HEK293 (cell line): ENCODE measurements at regions not wholly inside any gene's neighbourhood (a gene's known extent, or its start where the extent isn't known, plus 50 kb on each side); places are given as distances from the start of the nearest gene placed in this dataset.

Experiments used
- CTCF ChIA-PET: fragments of 350-600 bp; formaldehyde crosslinking; extraction: SDS; loops from one replicate; lab custom pipeline; 2021; ENCODE audit warnings: antibody characterized with exemption; lab: Yijun Ruan, JAX
- POLR2A ChIA-PET: fragments of 300-600 bp; formaldehyde crosslinking; extraction: SDS; loops from one replicate; lab custom pipeline; 2020; ENCODE audit warnings: antibody characterized with exemption, inconsistent platforms; lab: Yijun Ruan, JAX
- H3K27ac ChIP-seq: fragments of 200-500 bp; sonication (Bioruptor generic); 2 replicates; pipeline ENCODE4 v1.5.1; 2014; ENCODE audit warnings: low read depth, low read length, control low read depth, inconsistent platforms; ENCODE audit errors: extremely low read depth
- H3K36me3 ChIP-seq, 2 experiments: fragments of 200-500 bp in 1 of 2; sonication (Bioruptor generic) in 1 of 2; 1 replicate in 1 of 2; 2 replicates in 1 of 2; pipeline ENCODE4 v1.5.1; 2014 to 2017; ENCODE audit warnings: inconsistent platforms in 2 of 2, low read length in 2 of 2; ENCODE audit not compliant: control insufficient read depth in 2 of 2, insufficient read depth in 1 of 2
- H3K4me1 ChIP-seq: fragments of 200-500 bp; sonication (Bioruptor generic); 2 replicates; pipeline ENCODE4 v1.5.1; 2014; ENCODE audit warnings: mild to moderate bottlenecking, low read length, inconsistent platforms; ENCODE audit not compliant: control insufficient read depth, insufficient read depth
- H3K4me3 ChIP-seq: 2 replicates; pipeline ENCODE4 v1.5.1; 2011; ENCODE audit warnings: low read depth, mild to moderate bottlenecking, control low read depth, low read length, moderate library complexity
- H3K9me3 ChIP-seq: fragments of 200-500 bp; sonication (Bioruptor generic); 2 replicates; pipeline ENCODE4 v1.5.1; 2014; ENCODE audit warnings: low read depth, low read length, inconsistent platforms; ENCODE audit not compliant: control insufficient read depth, insufficient read depth
- BCL6B ChIP-seq: fragments of 450-650 bp; formaldehyde crosslinking; IDR thresholded peaks from 2 replicates; pipeline ENCODE4 v1.5.1; 2017; ENCODE audit warnings: missing biosample characterization, missing genetic modification characterization
- CTCF ChIP-seq: fragments of 450-650 bp; formaldehyde crosslinking; IDR thresholded peaks from 2 replicates; pipeline ENCODE4 v1.5.1; 2016; ENCODE audit warnings: missing biosample characterization, missing genetic modification characterization
- GLI2 ChIP-seq: fragments of 450-650 bp; formaldehyde crosslinking; IDR thresholded peaks from 2 replicates; pipeline ENCODE4; 2017; ENCODE audit warnings: missing biosample characterization, missing genetic modification characterization, low read depth, borderline replicate concordance
- PBX3 ChIP-seq: sonication (generic); formaldehyde crosslinking; IDR thresholded peaks from 2 replicates; pipeline ENCODE4 v1.8.1; 2022; ENCODE audit warnings: mild to moderate bottlenecking, moderate library complexity, missing genetic modification reagents
- YY1 ChIP-seq: fragments of 450-650 bp; formaldehyde crosslinking; IDR thresholded peaks from 2 replicates; pipeline ENCODE4 v1.5.1; 2018; ENCODE audit warnings: missing biosample characterization, missing genetic modification characterization
- ZBTB8A ChIP-seq: fragments of 450-650 bp; formaldehyde crosslinking; IDR thresholded peaks from 2 replicates; pipeline ENCODE4 v1.5.1; 2016; ENCODE audit warnings: missing biosample characterization, missing genetic modification characterization
- ZFHX2 ChIP-seq: fragments of 450-650 bp; formaldehyde crosslinking; conservative IDR thresholded peaks from 2 replicates; pipeline ENCODE4 v1.5.1; 2016; ENCODE audit warnings: missing biosample characterization, missing genetic modification characterization
- ZNF18 ChIP-seq: fragments of 450-650 bp; formaldehyde crosslinking; IDR thresholded peaks from 2 replicates; pipeline ENCODE4 v1.5.1; 2016; ENCODE audit warnings: missing biosample characterization, missing genetic modification characterization
- ZNF19 ChIP-seq: fragments of 450-650 bp; formaldehyde crosslinking; IDR thresholded peaks from 2 replicates; pipeline ENCODE4; 2016; ENCODE audit warnings: missing biosample characterization, missing genetic modification characterization, low read depth
- ZNF214 ChIP-seq: fragments of 450-650 bp; formaldehyde crosslinking; IDR thresholded peaks from 2 replicates; pipeline ENCODE4 v1.5.1; 2017; ENCODE audit warnings: missing biosample characterization, mild to moderate bottlenecking, missing genetic modification characterization, borderline replicate concordance
- ZNF248 ChIP-seq: fragments of 450-650 bp; formaldehyde crosslinking; IDR thresholded peaks from 2 replicates; pipeline ENCODE4 v1.5.1; 2017; ENCODE audit warnings: missing biosample characterization, missing genetic modification characterization
- ZNF274 ChIP-seq, 2 experiments: fragments of 200-500 bp in 1 of 2; fragments of 450-650 bp in 1 of 2; sonication (Bioruptor generic) in 1 of 2; formaldehyde crosslinking in 1 of 2; IDR thresholded peaks; 2 replicates each; pipeline versions ENCODE4 v1.5.1 to v1.6.1; 2014 to 2016; ENCODE audit warnings: borderline replicate concordance in 1 of 2, inconsistent platforms in 1 of 2, low read length in 1 of 2, missing biosample characterization in 1 of 2, missing genetic modification characterization in 1 of 2
- ZNF426 ChIP-seq: fragments of 450-650 bp; formaldehyde crosslinking; IDR thresholded peaks from 2 replicates; pipeline ENCODE4 v1.5.1; 2017; ENCODE audit warnings: missing biosample characterization, missing genetic modification characterization, mild to moderate bottlenecking, inconsistent platforms, moderate library complexity
- ZNF558 ChIP-seq: fragments of 450-650 bp; formaldehyde crosslinking; IDR thresholded peaks from 2 replicates; pipeline ENCODE4 v1.5.1; 2016; ENCODE audit warnings: missing biosample characterization, missing genetic modification characterization
- ZNF561 ChIP-seq: fragments of 450-650 bp; IDR thresholded peaks from 2 replicates; pipeline ENCODE4 v1.5.1; 2018; ENCODE audit warnings: missing biosample characterization, missing genetic modification characterization, borderline replicate concordance
- ZNF624 ChIP-seq: fragments of 450-650 bp; formaldehyde crosslinking; IDR thresholded peaks from 2 replicates; pipeline ENCODE4 v1.5.1; 2017; ENCODE audit warnings: missing biosample characterization, missing genetic modification characterization
- ZNF626 ChIP-seq: fragments of 450-650 bp; sonication (Bioruptor Pico); formaldehyde crosslinking; IDR thresholded peaks from 2 replicates; pipeline ENCODE4 v1.5.1; 2018; ENCODE audit warnings: missing biosample characterization, missing genetic modification characterization, inconsistent platforms
- ZNF701 ChIP-seq: fragments of 450-650 bp; formaldehyde crosslinking; IDR thresholded peaks from 2 replicates; pipeline ENCODE4 v1.5.1; 2016; ENCODE audit warnings: missing biosample characterization, missing genetic modification characterization
- ZNF707 ChIP-seq: fragments of 450-650 bp; formaldehyde crosslinking; IDR thresholded peaks from 2 replicates; pipeline ENCODE4 v1.5.1; 2016; ENCODE audit warnings: missing biosample characterization, missing genetic modification characterization
- ZNF776 ChIP-seq: fragments of 450-650 bp; formaldehyde crosslinking; IDR thresholded peaks from 2 replicates; pipeline ENCODE4 v1.5.0; 2017; ENCODE audit warnings: missing biosample characterization, missing genetic modification characterization, borderline replicate concordance
- ZNF777 ChIP-seq: fragments of 450-650 bp; formaldehyde crosslinking; IDR thresholded peaks from 2 replicates; pipeline ENCODE4 v1.5.1; 2017; ENCODE audit warnings: missing biosample characterization, missing genetic modification characterization, borderline replicate concordance
- ZNF843 ChIP-seq: fragments of 450-650 bp; formaldehyde crosslinking; IDR thresholded peaks from 2 replicates; pipeline ENCODE4 v1.5.1; 2016; ENCODE audit warnings: missing biosample characterization, missing genetic modification characterization
- ZSCAN4 ChIP-seq: fragments of 450-650 bp; formaldehyde crosslinking; IDR thresholded peaks from 2 replicates; pipeline ENCODE4 v1.5.1; 2017; ENCODE audit warnings: missing biosample characterization, missing genetic modification characterization
- ZXDB ChIP-seq: fragments of 450-650 bp; formaldehyde crosslinking; IDR thresholded peaks from 2 replicates; pipeline ENCODE4 v1.5.1; 2016; ENCODE audit warnings: missing biosample characterization, missing genetic modification characterization
- TF ChIP-seq, protein P1 (sequence below): fragments of 450-650 bp; formaldehyde crosslinking; IDR thresholded peaks from 2 replicates; pipeline ENCODE4 v1.5.1; 2016; ENCODE audit warnings: missing biosample characterization, missing genetic modification characterization

- TF ChIP-seq CTCF (tag by site-specific recombination) (no peak), ZNF214 (tag by site-specific recombination) (no peak), ZNF426 (no peak), ZNF777 (no peak), ZNF843 (no peak)
Measured at GRCh38 chr10:106401967-106402366, 762.5 kb downstream of the SORCS1 start (continued).

GRCh38 chr10:106401161-106401560, 763.3 kb downstream of the SORCS1 start:
- Histone ChIP-seq H3K9me3 (no peaks in the 10 kb centered on the region), H3K4me3 (no peak overlapping the region), H3K4me1 (peaks cover 5% of the 10 kb centered on the region; the same call in 1 of the 2 replicates), H3K36me3 (no peaks in the 10 kb centered on the region), H3K27ac (no peak overlapping the region)
- CTCF ChIA-PET = interaction anchor here (0.6 to 4.3 kb wide), 10 partner anchors 16 to 208 kb away, joined by 3 to 24 read pairs (median 3); no protein-coding TSS in a partner anchor
- POLR2A ChIA-PET = no interaction called here
- TF ChIP-seq ZXDB (tag by site-specific recombination) (no peak), ZNF707 (tag by site-specific recombination) (no peak), ZNF248 (tag by site-specific recombination) (no peak), ZSCAN4 (tag by site-specific recombination) (no peak), ZNF274 (IDR thresholded peaks at IDR 0.05; ENCODE audit: low read length) (no peak), ZNF274 (tag by site-specific recombination; IDR thresholded peaks at IDR 0.05; ENCODE audit: borderline replicate concordance) (no peak), BCL6B (tag by site-specific recombination) (no peak), ZNF701 (no peak), ZNF561 (tag by site-specific recombination) (no peak), ZBTB8A (tag by site-specific recombination) (no peak), ZNF18 (tag by site-specific recombination) (no peak), ZNF19 (no peak), GLI2 (no peak), YY1 (tag by site-specific recombination) (no peak), ZNF626 (tag by site-specific recombination) (no peak), ZNF558 (tag by site-specific recombination) (no peak), ZFHX2 (tag by site-specific recombination) (no peak), ZNF776 (tag by site-specific recombination) (no peak), PBX3 (CRISPR knock-in tag) (no peak), ZNF624 (tag by site-specific recombination) (no peak)
- TF ChIP-seq, protein P1, sequence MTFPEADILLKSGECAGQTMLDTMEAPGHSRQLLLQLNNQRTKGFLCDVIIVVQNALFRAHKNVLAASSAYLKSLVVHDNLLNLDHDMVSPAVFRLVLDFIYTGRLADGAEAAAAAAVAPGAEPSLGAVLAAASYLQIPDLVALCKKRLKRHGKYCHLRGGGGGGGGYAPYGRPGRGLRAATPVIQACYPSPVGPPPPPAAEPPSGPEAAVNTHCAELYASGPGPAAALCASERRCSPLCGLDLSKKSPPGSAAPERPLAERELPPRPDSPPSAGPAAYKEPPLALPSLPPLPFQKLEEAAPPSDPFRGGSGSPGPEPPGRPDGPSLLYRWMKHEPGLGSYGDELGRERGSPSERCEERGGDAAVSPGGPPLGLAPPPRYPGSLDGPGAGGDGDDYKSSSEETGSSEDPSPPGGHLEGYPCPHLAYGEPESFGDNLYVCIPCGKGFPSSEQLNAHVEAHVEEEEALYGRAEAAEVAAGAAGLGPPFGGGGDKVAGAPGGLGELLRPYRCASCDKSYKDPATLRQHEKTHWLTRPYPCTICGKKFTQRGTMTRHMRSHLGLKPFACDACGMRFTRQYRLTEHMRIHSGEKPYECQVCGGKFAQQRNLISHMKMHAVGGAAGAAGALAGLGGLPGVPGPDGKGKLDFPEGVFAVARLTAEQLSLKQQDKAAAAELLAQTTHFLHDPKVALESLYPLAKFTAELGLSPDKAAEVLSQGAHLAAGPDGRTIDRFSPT (tag by site-specific recombination) = no peak
